HT-29 (cell line): ENCODE measurements at regions not wholly inside any gene's neighbourhood (a gene's known extent, or its start where the extent isn't known, plus 50 kb on each side); places are given as distances from the start of the nearest gene placed in this dataset.
"Not testable (repeated sequence)": the region's sequence is repeated elsewhere in the genome, so short reads cannot be mapped to it uniquely, and the experiment has no call there.

Experiments
- DNase-seq: peaks from one replicate; pipeline ENCODE4 v3.0.0-alpha.2; 2015; ENCODE audit warnings: low spot score

DNA sequence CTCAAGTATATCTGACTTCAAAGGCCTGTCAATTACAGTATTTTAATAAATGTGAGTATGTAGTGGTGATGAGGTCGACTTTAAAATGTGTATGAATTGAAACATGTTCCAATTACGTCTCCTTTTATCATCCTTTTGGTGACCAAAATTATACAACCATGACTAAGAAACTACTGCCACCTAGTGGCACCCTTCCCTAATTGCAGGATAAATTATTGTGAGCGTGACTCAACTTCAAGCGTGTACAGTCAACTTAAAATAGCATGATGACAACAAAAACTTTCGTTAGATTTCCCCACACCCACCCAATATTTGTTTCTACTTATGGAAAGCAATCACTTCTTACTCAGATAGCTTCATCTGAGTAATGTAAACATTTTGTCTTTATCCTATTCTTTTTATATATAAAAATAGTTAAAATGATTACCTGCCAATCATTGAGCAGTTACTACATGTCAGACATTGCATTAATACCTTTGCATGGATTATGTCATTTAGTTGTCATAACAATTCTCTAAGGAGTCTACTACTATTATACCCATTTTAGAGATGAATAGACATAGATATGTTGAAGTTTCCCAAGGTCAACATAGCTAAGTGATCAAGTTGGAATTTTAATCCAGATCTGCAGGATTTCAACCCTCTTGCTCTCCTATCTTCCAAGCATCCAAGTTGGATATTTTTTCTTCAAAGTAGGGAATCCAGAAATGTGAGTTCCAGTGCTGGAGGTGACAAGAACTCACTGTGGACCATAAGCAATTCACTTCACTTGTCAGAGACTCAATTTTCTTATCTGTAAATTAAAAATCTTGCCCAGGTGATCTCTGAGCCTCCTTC, 106.0 kb downstream of the MEX3B start:
- DNase-seq = peak; percentile 79

GRCh38 chr15:81937189-81937588, 108.6 kb downstream of the MEX3B start:
- no peak for DNase-seq

DNA sequence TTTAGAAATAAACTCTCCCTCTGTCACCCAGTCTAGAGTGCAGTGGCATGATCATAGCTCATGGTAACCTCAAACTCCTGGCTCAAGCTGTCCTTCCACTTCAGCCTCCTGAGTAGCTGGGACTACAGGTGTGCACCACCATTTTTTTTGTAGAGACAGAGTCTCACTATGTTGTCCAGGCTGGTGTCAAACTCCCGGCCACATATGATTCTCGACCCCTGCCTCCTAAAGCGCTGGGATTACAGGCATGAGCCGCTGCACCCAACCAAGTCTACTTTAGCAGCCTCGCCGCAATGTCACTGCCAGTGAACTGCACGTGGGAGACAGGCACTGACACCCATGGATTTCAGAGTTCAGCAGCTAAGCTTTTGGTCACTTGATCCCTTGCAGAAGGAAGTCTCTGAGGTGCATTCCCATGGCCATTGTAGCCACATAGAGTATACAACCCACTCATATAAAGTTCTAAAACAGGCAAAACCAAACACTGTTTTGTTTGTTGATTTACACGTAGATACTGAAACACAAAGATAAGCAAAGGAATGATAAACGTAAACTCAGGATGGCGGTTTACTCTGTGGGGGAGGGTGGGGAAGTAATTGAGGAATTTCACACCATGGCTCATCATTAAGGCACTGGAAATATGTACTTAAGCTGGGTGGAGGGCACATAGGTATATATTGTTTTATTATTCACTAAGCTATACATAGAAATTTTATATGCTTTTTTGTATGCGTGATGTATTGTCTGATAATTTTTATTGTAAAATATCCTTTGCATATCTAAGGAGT, 115.0 kb downstream of the MEX3B start:
- DNase-seq = no peak

GRCh38 chr15:81929557-81929956, 116.3 kb downstream of the MEX3B start:
- no peak for DNase-seq

DNA sequence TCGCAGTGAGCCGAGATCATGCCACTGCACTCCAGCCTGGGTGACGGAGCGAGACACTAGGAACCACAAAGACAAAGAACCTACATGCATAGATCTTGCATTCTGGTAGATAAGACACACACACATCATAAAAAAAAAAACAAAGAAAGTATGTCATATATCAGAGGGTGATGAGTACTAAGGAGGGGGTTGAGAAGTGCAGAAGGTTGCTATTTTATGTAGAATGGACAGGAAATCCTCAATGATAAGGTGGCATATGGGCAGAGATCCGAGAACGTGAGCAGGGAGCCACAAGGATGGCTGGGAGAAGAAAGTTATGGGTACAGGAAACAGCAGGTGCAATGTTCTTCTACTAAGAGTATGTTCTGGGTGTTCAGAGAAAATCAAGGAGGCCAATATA, 118.8 kb downstream of the MEX3B start:
- no peak for DNase-seq

DNA sequence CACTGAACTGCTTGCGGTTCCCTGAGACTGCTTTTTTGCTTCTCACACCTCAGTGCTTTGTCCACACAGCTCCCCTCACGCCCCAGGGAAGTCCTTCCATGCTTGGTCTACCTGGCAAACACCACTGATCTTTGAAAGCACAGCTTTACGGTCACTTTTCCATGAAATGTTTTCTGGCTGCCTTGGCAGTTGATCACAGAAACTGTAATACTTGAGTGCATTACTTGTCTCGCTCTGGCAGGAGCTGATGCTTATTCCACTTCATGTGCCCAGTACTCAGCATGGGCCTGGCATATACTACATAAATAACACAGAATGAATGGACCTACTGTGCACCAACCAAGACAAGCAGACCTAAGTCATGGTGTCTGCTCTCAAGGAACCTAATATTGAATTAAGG, 121.1 kb downstream of the MEX3B start:
- DNase-seq = no peak

GRCh38 chr15:81923561-81924350, 122.1 kb downstream of the MEX3B start:
- DNase-seq = no peak

DNA sequence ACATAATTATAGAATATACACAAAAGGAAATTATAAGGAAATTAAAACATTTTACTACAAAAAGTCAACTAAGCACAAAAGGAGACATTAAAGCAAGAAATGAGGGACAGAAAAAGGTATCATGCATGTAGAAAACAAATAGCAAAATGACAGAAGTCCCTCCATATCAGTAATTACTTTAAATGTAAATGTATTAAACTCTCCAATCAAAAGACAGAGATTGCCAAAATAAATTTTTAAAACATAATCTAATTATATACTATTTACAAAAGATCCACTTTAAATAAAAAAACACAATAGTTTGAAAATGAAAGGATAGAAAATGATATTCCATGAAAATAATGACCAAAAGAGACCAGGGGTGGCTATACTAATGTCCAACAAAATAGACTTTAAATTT, 123.7 kb downstream of the MEX3B start:
- DNase-seq = no peak

DNA sequence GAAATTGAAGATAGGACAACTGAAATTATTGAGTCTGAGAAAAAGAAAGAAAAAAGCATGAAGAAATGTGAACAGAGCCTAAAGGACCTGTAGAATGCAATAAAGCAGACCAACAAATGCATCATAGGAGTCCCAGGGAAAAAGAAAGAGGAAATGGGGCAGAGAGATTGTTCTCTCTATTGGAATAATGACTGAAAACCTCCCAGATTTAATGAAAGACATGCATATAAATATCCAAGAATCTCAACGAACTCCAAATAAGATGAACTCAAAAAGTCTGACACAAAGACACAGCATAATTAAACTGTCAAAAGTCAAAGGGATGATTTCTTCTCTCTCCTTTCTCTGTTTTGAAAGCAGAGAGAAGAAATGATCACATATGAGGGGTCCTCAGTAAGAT, 124.7 kb downstream of the MEX3B start:
- DNase-seq = no peak

- not testable (repeated sequence) for DNase-seq
Observed at GRCh38 chr15:81918767-81919166, 127.1 kb downstream of the MEX3B start.

GRCh38 chr15:81916451-81916850, 129.4 kb downstream of the MEX3B start:
- DNase-seq = no peak

DNA sequence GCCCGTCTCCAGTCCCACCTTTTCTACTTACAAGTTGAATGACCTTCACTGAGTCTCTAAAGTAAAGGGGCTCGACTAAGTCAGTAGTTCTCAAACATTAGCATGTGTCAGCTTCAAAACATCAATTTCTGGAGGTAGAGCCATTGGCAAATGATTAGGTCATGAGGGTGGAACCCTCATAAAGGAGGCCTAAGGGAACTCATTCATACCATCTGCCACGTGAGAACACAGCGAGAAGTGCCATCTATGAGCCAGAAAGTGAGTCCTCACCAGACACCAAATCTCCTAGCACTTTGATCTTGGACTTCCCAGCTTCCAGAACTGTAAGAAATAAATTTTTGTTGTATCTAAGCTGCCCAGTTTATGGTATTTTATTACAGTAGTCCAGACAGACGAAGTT, 129.8 kb downstream of the MEX3B start:
- no peak for DNase-seq

DNA sequence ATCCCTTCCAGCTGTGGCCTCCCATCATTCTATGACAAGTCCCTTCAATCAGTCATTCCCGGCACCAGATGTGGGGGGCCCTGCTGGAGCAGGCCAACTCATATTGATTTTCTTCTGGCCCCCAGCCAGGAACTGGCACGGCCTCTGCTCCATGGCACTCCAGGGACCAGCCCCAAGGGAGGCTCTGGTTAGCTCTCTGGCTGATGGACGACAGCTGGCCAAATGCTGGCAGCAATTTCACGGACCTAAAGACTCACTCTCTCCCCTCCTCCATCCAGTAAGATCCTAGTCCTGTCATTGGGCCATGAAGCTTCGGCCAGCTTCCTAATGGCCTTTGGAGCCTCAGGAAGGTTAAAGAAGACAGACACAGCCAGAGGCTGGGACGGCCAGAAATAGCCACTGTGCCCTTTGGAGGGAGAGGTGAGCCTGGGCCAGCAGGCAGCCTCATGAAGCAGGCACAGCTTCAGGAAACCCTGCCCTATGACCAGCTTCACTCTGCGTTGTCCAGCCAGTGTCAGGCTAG, 131.0 kb downstream of the MEX3B start:
- DNase-seq = no peak

DNA sequence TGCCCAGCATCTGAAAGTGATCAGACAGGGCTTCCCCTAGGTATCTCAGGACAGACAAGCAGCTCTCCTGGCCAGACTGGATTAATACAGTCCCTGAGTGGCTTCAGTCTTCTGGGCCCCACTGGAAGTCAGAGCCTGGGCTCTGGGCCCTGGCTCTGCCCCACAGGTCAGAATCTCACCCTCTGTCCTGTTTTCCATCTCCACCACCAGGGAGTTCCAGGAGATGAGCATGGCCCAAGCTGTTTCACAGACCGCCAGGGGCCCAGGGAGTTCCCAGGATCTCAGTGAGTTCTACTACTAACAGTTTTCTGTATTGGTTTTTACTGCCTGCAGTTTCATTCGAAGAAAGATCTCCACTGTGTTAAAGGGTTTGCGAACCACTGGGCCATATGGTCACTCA, 131.5 kb downstream of the MEX3B start:
- no peak for DNase-seq

DNA sequence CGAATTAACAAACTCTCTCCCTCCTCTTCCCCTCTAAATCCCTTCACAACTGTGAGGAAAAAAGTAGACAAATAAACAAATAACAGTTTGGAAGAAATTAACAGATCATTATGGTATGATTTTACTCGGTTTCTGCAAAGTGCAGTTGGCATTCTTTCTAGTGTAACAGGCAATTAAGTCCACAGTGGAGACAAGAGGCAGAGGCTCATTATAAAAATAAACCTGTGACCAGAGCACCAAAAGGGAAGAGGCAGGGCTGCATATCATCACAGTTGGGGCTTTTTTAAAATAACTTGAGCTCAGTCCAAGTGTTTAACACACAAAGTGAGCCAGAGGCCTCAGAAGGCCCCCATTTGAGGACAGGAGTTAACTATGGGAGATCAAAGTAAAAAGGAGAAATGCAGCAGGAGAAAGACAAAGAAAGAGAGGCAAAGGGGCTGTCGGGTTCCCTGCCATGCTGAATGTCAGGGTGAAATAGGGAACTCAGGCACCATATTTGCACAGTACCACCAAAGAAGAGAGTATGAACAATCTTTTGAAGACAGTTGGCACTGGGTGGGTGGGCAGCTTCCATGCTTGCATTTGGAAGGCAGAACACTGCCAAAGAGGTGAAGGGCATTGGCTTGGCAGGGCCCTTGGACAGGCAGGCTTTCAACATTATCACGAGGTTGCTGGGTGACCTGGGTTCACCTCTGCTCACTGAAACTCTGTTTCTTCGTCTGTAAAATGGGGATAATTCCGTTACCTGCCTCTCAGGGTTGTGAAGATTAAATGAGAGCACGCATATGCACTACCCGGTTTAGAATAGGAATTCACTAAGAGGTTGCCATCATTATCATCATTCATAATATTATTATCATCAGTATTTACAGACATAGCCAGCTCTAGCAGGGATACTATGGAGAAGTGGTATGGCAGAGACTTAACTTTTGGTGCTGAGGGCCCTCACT, 134.5 kb downstream of the MEX3B start:
- no peak for DNase-seq

DNA sequence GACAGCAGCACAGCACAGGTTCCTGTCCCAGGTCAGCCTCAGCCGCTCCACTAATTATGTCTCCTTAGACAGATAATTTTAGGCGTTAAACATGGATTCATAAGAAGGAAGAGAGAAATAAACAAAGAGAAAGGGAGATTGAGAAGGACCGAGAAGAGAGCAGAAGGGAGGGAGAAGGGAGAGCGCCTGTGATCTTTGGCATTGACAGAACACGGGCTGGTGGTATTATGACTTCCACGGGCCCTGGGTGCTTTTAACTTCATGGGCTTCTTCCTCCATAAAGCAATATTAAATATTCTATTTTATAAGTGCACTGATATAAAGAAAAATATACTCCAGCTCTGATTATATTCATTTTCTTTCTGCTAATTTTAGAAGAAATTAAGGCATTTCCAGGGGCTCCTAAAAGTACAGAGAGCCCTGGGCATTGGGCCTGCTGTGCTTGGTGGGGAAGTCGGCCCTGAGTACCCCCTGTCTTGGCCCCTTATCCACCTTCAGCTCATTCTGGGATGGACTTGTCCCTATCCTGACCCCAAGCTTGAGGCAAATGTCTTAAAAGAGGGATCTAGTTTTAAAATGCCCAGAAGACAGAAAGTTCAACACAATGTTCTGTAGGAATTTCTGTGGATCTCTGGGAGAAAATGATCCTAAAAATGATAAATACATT, 135.3 kb downstream of the MEX3B start:
- DNase-seq = no peak

- no peak for DNase-seq
Observed at GRCh38 chr15:81909011-81909358, 136.8 kb downstream of the MEX3B start.

GRCh38 chr15:81908111-81908510, 137.7 kb downstream of the MEX3B start:
- DNase-seq = no peak

DNA sequence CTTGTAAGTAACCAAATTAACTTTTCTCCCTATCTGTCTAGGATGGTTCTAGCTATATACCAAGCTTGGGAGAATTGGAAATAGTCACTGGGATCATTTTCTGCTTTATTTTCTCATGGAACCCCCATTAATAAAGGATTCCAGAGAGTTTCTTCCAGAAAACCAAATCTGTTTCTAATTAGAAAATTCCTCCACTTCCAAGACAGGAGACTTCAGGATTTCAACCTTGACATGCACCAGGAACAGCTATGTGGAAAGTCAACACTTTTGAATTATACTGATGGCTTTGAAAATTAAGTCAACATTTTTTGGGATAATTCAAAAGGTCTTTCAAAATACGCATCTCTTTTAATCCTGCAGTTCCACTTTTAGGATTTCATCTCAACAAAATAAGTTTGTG, 138.3 kb downstream of the MEX3B start:
- DNase-seq = no peak

- DNase-seq = no peak
Observed at GRCh38 chr15:81905889-81906288, 139.9 kb downstream of the MEX3B start.
